ENCODE measurements at regions not wholly inside any gene's neighbourhood (a gene's known extent, or its start where the extent isn't known, plus 50 kb on each side); places are given as distances from the start of the nearest gene placed in this dataset.

GRCh38 chr5:162607879-162608278, 540.3 kb downstream of the GABRG2 start:
- TF ChIP-seq GATA2 (IDR thresholded peaks at IDR 0.05; ENCODE audit: low read depth, low read length), result no peak
- TF ChIP-seq GATA3 (IDR thresholded peaks at IDR 0.05; ENCODE audit: low read depth, low read length), result no peak

Data from SH-SY5Y (cell line).